ENCODE measurements at regions not wholly inside any gene's neighbourhood (a gene's known extent, or its start where the extent isn't known, plus 50 kb on each side); places are given as distances from the start of the nearest gene placed in this dataset.

DNA sequence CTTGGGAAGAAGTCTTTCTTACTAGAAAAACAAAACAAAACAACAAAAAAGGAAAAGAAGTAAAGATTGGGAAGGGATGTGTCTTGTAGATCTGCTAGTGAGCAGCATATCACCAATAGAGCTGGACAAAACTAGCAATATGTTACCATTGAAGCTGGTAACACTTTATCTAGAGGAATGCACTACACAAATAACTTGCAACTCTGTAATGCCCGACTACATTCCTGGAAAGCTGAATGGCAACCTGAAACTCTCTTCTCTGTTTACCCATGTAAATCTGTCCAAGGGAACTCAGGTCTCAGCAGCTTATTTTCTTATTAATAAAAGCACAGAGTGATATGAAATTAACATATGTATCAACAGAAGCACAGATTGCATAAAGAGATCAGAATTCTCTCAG is 624.4 kb downstream of the KCNH5 start:
- H3K27me3 ChIP-seq, result no peaks in the 10 kb centered on the region
- H3K27ac ChIP-seq, result no peak overlapping the region
- no peaks in the 10 kb centered on the region for H3K4me1 ChIP-seq
- TF ChIP-seq POLR2A (IDR thresholded peaks at IDR 0.05) (no peak), POLR2AphosphoS5 (IDR thresholded peaks at IDR 0.05) (no peak), CTCF (IDR thresholded peaks at IDR 0.05) (no peak), EP300 (IDR thresholded peaks at IDR 0.05) (no peak)
- no peak for DNase-seq
- H3K9me3 ChIP-seq, result no peaks in the 10 kb centered on the region
- H3K4me3 ChIP-seq, result no peak overlapping the region
- WGBS, 2 donors, result 14 to 58% methylated on average over 1 of the region's 1 CpG
- H3K36me3 ChIP-seq, result no peaks in the 10 kb centered on the region
- intact Hi-C loops (cut with DNase I), result no loop called here

- TF ChIP-seq CTCF (IDR thresholded peaks at IDR 0.05) (no peak), POLR2A (IDR thresholded peaks at IDR 0.05) (no peak), EP300 (IDR thresholded peaks at IDR 0.05) (no peak), POLR2AphosphoS5 (IDR thresholded peaks at IDR 0.05) (no peak)
- Histone ChIP-seq H3K4me3 (no peak overlapping the region), H3K27ac (no peak overlapping the region), H3K36me3 (no peaks in the 10 kb centered on the region), H3K4me1 (no peaks in the 10 kb centered on the region), H3K27me3 (no peaks in the 10 kb centered on the region), H3K9me3 (peaks cover 0 to 11% (median 4%) of the 10 kb centered on the region in 4 donors)
- intact Hi-C loops (cut with DNase I), result no loop called here
- DNase-seq, result no peak
- WGBS, 2 donors, result 86 to 87% methylated on average over 5 of the region's 5 CpGs
These were observed 616.6 kb downstream of the KCNH5 start for GRCh38 chr14:62428429-62429203.

GRCh38 chr14:62429683-62430082 is 615.6 kb downstream of the KCNH5 start:
- no peak overlapping the region for H3K4me3 ChIP-seq
- intact Hi-C loops (cut with DNase I), result no loop called here
- H3K27me3 ChIP-seq, result no peaks in the 10 kb centered on the region
- no peaks in the 10 kb centered on the region for H3K4me1 ChIP-seq
- TF ChIP-seq POLR2A (IDR thresholded peaks at IDR 0.05), result no peak
- no peak for TF ChIP-seq CTCF (IDR thresholded peaks at IDR 0.05)
- TF ChIP-seq POLR2AphosphoS5 (IDR thresholded peaks at IDR 0.05), result no peak
- TF ChIP-seq EP300 (IDR thresholded peaks at IDR 0.05), result no peak
- DNase-seq, result no peak
- no peaks in the 10 kb centered on the region for H3K36me3 ChIP-seq
- peaks cover 0 to 11% (median 6%) of the 10 kb centered on the region in 4 donors for H3K9me3 ChIP-seq
- WGBS, 2 donors, result 93 to 100% methylated on average over 1 of the region's 1 CpG
- no peak overlapping the region for H3K27ac ChIP-seq

- Histone ChIP-seq H3K27me3 (no peaks in the 10 kb centered on the region), H3K9me3 (peaks cover 0 to 13% (median 8%) of the 10 kb centered on the region in 4 donors), H3K36me3 (no peaks in the 10 kb centered on the region), H3K4me1 (no peaks in the 10 kb centered on the region), H3K4me3 (no peak overlapping the region), H3K27ac (no peak overlapping the region)
- whole genome bisulfite sequencing, 2 donors, result 74 to 83% methylated on average over 2 of the region's 2 CpGs
- TF ChIP-seq POLR2AphosphoS5 (IDR thresholded peaks at IDR 0.05) (no peak), POLR2A (IDR thresholded peaks at IDR 0.05) (no peak), CTCF (IDR thresholded peaks at IDR 0.05) (no peak), EP300 (IDR thresholded peaks at IDR 0.05) (no peak)
- intact Hi-C loops (cut with DNase I), result no loop called here
- no peak for DNase-seq
These were observed 613.8 kb downstream of the KCNH5 start for GRCh38 chr14:62431496-62431895.

- Histone ChIP-seq H3K4me3 (no peak overlapping the region), H3K36me3 (no peaks in the 10 kb centered on the region), H3K27me3 (no peaks in the 10 kb centered on the region), H3K4me1 (no peaks in the 10 kb centered on the region), H3K9me3 (peaks cover 0 to 13% (median 8%) of the 10 kb centered on the region in 4 donors), H3K27ac (no peak overlapping the region)
- DNase-seq, result no peak
- TF ChIP-seq EP300 (IDR thresholded peaks at IDR 0.05) (no peak), CTCF (IDR thresholded peaks at IDR 0.05) (no peak), POLR2A (IDR thresholded peaks at IDR 0.05) (no peak), POLR2AphosphoS5 (IDR thresholded peaks at IDR 0.05) (no peak)
- intact Hi-C loops (cut with DNase I), result no loop called here
- 91 to 94% methylated on average over 2 of the region's 2 CpGs for WGBS, 2 donors
These were observed 612.3 kb downstream of the KCNH5 start for GRCh38 chr14:62432955-62433354.
